GM12875 (cell line): ENCODE measurements at regions not wholly inside any gene's neighbourhood (a gene's known extent, or its start where the extent isn't known, plus 50 kb on each side); places are given as distances from the start of the nearest gene placed in this dataset.

ENCODE experiments used
- H3K4me3 ChIP-seq: one replicate; pipeline ENCODE4 v1.5.1; 2011; ENCODE audit warnings: low read depth, low read length, control low read depth
- TF ChIP-seq, protein P1 (sequence below): IDR thresholded peaks from 2 replicates; pipeline ENCODE4 v1.5.1; 2011; ENCODE audit warnings: low read depth, mild to moderate bottlenecking, control low read depth, inconsistent platforms, low read length, moderate library complexity, borderline replicate concordance; ENCODE audit not compliant: insufficient read depth

DNA sequence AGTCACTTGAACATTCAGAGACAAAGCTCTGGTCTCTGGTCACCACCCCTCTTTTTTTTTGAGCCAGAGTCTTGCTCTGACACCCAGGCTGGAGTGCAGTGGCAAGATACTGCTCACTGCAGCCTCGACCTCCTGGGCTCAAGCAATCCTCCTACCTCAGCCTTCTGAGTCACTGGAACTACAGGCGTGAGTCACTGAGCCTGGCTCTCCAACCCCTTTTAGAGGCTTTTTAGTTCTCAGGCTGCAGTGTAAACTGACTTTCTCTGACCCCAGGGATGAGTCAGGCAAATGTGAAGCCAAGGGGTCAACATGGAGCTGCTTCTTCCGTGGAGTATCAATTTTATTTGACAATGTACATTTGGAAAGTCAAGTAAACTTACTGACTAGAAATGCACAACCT, 229.2 kb downstream of the PTTG2 start:
- no peak overlapping the region for H3K4me3 ChIP-seq
- TF ChIP-seq, protein P1, sequence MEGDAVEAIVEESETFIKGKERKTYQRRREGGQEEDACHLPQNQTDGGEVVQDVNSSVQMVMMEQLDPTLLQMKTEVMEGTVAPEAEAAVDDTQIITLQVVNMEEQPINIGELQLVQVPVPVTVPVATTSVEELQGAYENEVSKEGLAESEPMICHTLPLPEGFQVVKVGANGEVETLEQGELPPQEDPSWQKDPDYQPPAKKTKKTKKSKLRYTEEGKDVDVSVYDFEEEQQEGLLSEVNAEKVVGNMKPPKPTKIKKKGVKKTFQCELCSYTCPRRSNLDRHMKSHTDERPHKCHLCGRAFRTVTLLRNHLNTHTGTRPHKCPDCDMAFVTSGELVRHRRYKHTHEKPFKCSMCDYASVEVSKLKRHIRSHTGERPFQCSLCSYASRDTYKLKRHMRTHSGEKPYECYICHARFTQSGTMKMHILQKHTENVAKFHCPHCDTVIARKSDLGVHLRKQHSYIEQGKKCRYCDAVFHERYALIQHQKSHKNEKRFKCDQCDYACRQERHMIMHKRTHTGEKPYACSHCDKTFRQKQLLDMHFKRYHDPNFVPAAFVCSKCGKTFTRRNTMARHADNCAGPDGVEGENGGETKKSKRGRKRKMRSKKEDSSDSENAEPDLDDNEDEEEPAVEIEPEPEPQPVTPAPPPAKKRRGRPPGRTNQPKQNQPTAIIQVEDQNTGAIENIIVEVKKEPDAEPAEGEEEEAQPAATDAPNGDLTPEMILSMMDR = no peak

DNA sequence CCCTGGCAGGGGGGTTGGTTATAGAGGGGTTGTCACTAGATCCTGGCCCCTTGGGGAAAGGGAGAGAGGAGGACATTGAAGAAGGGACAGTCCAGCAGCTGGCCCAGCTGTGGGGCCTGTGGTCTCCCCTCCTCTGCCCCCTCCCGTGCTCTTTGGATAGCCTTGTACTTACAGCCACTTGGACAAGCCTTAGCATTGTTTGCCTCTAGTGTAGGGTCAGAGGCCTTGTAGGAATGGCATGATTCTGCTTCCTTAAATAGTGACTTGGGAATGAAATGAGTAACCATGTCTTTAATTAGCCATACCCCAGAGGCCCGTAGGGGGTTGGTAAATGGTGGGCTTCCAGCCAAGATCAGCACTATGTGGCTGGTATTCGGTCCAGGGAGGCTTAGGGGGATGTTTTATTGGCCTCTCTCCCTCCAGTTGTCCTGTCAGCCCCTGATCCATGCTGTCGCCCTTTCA, 230.6 kb downstream of the PTTG2 start:
- TF ChIP-seq, protein P1 = no peak
- no peak overlapping the region for H3K4me3 ChIP-seq

DNA sequence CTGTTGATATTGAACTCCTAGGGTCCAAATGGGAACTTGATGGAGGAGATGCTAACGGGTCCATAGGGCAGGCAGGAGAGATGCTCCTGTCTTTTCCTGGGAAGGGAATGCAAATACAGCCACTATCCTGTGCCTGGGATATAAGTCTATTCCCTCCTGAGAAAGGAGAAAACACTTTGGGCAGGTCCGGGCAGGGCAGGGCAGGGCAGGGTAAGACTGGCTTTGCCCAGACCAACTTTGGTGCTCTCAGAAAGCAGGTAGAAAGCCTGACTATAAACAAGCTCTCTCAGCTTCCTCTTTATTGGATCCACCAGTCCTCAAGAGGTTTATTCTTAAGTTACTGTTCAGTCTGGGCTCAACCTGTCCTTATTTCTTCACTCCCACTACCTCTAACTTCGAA, 232.3 kb downstream of the PTTG2 start:
- TF ChIP-seq, protein P1 = no peak
- no peak overlapping the region for H3K4me3 ChIP-seq

DNA sequence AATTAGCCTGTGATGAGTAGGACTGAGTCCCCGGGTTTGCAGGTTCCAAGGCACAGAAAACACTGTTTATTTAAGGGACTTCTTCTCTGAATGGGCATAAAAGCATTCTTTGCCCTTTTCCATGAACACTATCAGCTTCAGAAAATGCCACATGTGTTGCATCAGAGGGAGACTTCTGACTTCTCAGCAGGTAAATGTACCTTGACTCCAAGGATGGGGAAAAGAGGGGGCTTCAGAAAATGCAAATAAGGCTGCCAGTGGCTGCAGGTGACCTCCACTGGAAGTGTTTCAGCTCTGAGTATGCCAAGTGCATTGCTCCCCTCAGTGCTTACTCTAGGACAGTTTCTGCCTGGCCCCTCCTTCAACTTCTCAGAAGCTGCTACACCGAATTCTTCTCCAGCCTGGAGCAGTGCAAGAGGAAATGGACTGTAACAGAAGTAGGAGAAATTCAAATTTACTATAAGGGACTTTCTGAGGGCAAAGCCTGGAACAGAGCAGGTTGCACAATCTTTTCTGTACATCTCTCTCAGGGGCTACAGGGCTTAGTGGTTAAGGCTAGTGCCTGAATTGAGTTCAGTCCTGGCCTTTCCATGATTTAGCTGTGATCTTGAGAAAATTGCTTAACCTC, 233.2 kb downstream of the PTTG2 start:
- H3K4me3 ChIP-seq = no peak overlapping the region
- TF ChIP-seq, protein P1 = no peak

DNA sequence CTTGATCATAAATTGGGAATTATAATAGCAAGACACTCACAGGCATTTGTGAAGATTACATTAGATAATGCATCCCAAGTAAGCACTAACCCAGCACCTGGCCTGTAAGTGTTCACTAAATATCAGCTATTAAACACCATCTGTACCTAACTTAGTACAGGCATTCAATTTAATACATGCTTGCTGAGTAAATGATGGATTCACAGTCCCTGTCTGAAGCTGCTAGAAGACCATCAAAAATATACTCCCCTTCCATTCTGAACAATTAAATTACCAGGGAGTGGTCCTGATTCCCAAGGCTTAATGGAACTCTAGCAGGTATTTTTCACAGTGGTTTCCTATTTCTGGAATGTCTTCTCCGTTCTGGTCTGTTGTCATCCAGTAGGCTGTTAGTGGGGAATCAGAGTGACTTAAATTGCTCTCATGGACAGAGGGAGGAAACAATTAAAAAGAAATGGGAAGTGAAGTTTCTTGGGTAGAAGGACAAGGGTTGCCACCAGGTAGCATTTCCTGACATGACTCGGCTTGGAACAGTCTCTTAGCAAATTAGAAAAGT, 233.9 kb downstream of the PTTG2 start:
- H3K4me3 ChIP-seq = no peak overlapping the region
- TF ChIP-seq, protein P1 = no peak

DNA sequence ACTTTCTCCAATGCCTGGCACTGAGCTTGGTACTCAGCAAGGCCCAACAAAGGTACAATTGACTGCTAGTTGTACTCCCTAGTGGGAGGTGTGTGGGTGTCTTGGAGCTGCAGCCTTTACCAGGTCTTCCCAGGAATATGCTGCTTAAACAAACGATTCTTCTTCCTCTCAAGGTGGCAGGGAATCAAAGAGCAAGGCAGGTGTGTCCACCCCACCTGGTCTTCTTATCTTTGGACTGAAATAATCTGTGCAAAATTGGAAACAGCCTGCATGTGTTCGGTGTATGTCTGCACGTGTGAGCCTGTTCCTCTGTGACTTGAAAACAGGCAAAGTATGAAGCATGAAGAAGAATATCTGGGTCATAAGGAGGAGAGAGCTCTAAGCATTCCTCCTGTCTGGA, 235.3 kb downstream of the PTTG2 start:
- TF ChIP-seq, protein P1 = no peak
- H3K4me3 ChIP-seq = no peak overlapping the region

DNA sequence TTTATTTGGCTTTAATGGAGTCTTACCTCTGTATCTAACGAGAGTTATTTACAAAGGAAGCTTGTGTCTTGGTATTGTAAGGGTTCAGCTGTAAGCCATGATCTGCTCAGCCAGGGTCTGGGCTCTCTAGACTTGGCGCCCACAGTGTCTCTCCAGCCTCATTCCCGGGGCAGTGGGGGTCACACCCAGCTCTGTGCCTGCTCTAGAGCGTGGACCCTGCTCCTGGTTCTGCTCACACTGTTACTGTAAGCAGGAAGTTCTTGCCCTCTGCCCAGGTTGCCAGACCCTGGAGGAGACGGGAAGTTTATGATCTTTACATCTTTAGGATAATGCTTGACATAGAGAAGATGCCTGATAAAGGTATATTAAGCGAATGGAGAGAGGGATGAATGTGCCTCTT, 235.7 kb downstream of the PTTG2 start:
- TF ChIP-seq, protein P1 = no peak
- no peak overlapping the region for H3K4me3 ChIP-seq
